Peyer's patch (tissue), 4 donors: ENCODE measurements at regions not wholly inside any gene's neighbourhood (a gene's known extent, or its start where the extent isn't known, plus 50 kb on each side); places are given as distances from the start of the nearest gene placed in this dataset.

ENCODE experiments used
- POLR2A ChIP-seq, 2 donors: fragments of 450-650 bp; IDR thresholded peaks; one replicate each; pipeline ENCODE4 v1.5.1; 2017; ENCODE audit warnings: antibody characterized with exemption in 2 of 2, mild to moderate bottlenecking in 2 of 2, moderate library complexity in 2 of 2
- TF ChIP-seq, protein P1 (sequence below), 6 experiments: fragments of 450-650 bp in 4 of 6; fragments of 200-600 bp in 2 of 6; sonication (generic) in 1 of 6; IDR thresholded peaks; one replicate each; pipeline ENCODE4 v1.5.1; 2017 to 2019; ENCODE audit warnings: antibody characterized with exemption in 6 of 6, mild to moderate bottlenecking in 3 of 6, moderate library complexity in 1 of 6

DNA sequence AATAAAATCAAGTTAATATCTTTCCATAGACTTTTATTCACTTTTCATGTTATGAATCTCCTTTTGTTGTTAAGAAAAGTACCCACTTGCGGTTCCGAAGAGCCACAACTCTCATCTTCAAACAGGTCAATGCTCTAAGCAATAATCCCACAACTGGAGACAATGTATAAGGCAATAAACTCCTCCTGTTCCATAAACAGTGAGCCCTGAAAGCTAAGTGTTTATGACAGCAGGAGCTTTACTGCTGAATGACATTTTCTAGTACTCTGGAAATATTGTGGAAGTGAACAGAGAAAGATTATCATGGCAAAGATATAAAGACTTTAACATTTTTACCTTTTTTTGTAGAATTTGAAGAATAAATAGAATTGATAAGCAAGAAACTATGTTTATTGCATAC is 213.5 kb upstream of the MBL2 start:
- TF ChIP-seq, protein P1, sequence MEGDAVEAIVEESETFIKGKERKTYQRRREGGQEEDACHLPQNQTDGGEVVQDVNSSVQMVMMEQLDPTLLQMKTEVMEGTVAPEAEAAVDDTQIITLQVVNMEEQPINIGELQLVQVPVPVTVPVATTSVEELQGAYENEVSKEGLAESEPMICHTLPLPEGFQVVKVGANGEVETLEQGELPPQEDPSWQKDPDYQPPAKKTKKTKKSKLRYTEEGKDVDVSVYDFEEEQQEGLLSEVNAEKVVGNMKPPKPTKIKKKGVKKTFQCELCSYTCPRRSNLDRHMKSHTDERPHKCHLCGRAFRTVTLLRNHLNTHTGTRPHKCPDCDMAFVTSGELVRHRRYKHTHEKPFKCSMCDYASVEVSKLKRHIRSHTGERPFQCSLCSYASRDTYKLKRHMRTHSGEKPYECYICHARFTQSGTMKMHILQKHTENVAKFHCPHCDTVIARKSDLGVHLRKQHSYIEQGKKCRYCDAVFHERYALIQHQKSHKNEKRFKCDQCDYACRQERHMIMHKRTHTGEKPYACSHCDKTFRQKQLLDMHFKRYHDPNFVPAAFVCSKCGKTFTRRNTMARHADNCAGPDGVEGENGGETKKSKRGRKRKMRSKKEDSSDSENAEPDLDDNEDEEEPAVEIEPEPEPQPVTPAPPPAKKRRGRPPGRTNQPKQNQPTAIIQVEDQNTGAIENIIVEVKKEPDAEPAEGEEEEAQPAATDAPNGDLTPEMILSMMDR (IDR thresholded peaks at IDR 0.05): no peak
- no peak for TF ChIP-seq POLR2A (IDR thresholded peaks at IDR 0.05)
